ENCODE measurements at regions not wholly inside any gene's neighbourhood (a gene's known extent, or its start where the extent isn't known, plus 50 kb on each side); places are given as distances from the start of the nearest gene placed in this dataset.

DNA sequence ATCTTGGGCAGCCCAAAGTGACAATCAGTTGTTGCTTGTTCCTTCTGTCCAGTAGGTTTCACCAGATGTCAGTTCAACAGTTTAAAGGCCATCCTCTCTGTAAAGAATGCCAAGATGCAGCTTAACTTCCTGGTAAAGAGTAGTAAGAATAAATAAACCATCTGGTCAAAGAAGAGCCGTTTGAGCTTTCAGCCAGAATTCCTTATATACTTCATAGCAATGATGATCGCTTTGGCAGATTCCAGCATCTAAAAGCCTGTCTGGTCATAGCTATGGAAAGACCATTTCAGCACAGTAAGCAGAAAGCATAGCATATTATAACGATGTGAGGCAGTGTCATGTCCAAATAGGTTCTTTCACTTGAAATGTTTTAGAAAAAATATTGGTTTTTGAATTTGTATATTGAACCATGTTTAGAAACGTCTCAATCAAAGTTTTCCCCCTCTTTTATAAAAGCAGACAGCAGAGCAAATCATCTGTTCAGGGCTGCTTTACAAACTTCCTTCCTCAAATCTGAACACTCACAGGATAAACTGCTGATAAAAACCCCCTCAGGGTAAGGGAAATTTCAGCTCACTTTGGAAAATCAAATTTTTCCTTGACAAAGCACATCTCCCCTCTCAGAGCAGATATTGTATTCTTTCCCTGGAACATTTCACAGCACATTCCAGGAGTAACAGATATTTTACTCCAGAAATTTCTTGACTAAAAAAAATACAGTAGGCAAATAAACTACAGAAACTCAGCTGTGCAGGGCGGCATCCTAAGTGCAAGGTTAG is 184.1 kb downstream of the NOC3L start:
- TF ChIP-seq ZNF510 (CRISPR knock-in tag; IDR thresholded peaks at IDR 0.05; ENCODE audit: low read depth) (no peak), ZBTB21 (CRISPR knock-in tag; IDR thresholded peaks at IDR 0.05) (no peak), ZNF354B (CRISPR knock-in tag; IDR thresholded peaks at IDR 0.05) (no peak), TBX2 (CRISPR knock-in tag; IDR thresholded peaks at IDR 0.05; ENCODE audit: borderline replicate concordance) (no peak)
- TF ChIP-seq, protein P1, sequence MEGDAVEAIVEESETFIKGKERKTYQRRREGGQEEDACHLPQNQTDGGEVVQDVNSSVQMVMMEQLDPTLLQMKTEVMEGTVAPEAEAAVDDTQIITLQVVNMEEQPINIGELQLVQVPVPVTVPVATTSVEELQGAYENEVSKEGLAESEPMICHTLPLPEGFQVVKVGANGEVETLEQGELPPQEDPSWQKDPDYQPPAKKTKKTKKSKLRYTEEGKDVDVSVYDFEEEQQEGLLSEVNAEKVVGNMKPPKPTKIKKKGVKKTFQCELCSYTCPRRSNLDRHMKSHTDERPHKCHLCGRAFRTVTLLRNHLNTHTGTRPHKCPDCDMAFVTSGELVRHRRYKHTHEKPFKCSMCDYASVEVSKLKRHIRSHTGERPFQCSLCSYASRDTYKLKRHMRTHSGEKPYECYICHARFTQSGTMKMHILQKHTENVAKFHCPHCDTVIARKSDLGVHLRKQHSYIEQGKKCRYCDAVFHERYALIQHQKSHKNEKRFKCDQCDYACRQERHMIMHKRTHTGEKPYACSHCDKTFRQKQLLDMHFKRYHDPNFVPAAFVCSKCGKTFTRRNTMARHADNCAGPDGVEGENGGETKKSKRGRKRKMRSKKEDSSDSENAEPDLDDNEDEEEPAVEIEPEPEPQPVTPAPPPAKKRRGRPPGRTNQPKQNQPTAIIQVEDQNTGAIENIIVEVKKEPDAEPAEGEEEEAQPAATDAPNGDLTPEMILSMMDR (CRISPR knock-in tag; IDR thresholded peaks at IDR 0.05) = no peak
